ENCODE measurements at regions not wholly inside any gene's neighbourhood (a gene's known extent, or its start where the extent isn't known, plus 50 kb on each side); places are given as distances from the start of the nearest gene placed in this dataset.

GRCh38 chr9:134231330-134231745 lies 67.0 kb upstream of the RNU6ATAC start:
- intact Hi-C loops (cut with micrococcal nuclease): no loop called here

GRCh38 chr9:134231767-134232166 lies 67.4 kb upstream of the RNU6ATAC start:
- ChIA-PET POLR2A (no interaction called here), CTCF (no interaction called here), RAD21 (ENCODE audit: low non-redundant PET in 1 of 2, low total read pairs in 2 of 2, uncharacterized antibody in 2 of 2, unreplicated experiment in 2 of 2) (no interaction called here)
- no peaks in the 10 kb centered on the region for H3K79me2 ChIP-seq (ENCODE audit: insufficient read depth, low read length)
- intact Hi-C loops (cut with micrococcal nuclease): no loop called here
- H3K36me3 ChIP-seq (ENCODE audit: control insufficient read depth in 1 of 2, insufficient read depth in 2 of 2, low read length in 2 of 2): no peaks in the 10 kb centered on the region
- no peak overlapping the region for H3K27ac ChIP-seq (ENCODE audit: low read depth, low read length)
- ATAC-seq: no peak
- H4K20me1 ChIP-seq (ENCODE audit: insufficient read depth): no peaks in the 10 kb centered on the region
- H3K4me3 ChIP-seq (replicated peaks in 1 of 2; ENCODE audit: low read depth in 1 of 2, low read length in 2 of 2): no peak overlapping the region
- H2AFZ ChIP-seq (ENCODE audit: low read depth, low read length, poor library complexity, severe bottlenecking): no peak overlapping the region
- no peak overlapping the region for H3K9ac ChIP-seq (ENCODE audit: low read length)
- H3K9me2 ChIP-seq (ENCODE audit: insufficient read depth): no peaks in the 10 kb centered on the region
- H3K4me2 ChIP-seq (ENCODE audit: low read length): no peak overlapping the region
- H3K27me3 ChIP-seq (ENCODE audit: insufficient read depth, low read length): no peaks in the 10 kb centered on the region
- no TSS peak for BruUV-seq (replicated peaks)
- DNase-seq (ENCODE audit: low read depth, low spot score): no peak
- H3K4me1 ChIP-seq (ENCODE audit: control insufficient read depth in 1 of 2, insufficient read depth in 2 of 2, low read length in 2 of 2): no peaks in the 10 kb centered on the region; a peak in 1 of 4 replicates
- no peaks in the 10 kb centered on the region for H3K9me3 ChIP-seq (ENCODE audit: control insufficient read depth in 1 of 2, insufficient read depth in 1 of 2, low read depth in 1 of 2, low read length in 2 of 2)
- TF ChIP-seq ATF3 (IDR thresholded peaks at IDR 0.05) (no peak), TCF7L2 (IDR thresholded peaks at IDR 0.05; ENCODE audit: borderline replicate concordance, extremely low read depth, insufficient read depth, insufficient read length) (no peak), ELF1 (IDR thresholded peaks at IDR 0.05; ENCODE audit: borderline replicate concordance, low read depth) (no peak), CEBPB (IDR thresholded peaks at IDR 0.05; ENCODE audit: low read depth) (no peak), ZFX (IDR thresholded peaks at IDR 0.05) (no peak), REST (IDR thresholded peaks at IDR 0.05; ENCODE audit: low read depth) (no peak), ZNF274 (IDR thresholded peaks at IDR 0.05; ENCODE audit: low read depth, low read length) (no peak), FOSL1 (IDR thresholded peaks at IDR 0.05; ENCODE audit: low read depth) (no peak), SP1 (IDR thresholded peaks at IDR 0.05; ENCODE audit: low read depth) (no peak)

More at GRCh38 chr9:134231330-134231745, 67.0 kb upstream of the RNU6ATAC start:
- no TSS peak for BruUV-seq (replicated peaks)
- RAD21 ChIA-PET (ENCODE audit: low non-redundant PET in 1 of 2, low total read pairs in 2 of 2, uncharacterized antibody in 2 of 2, unreplicated experiment in 2 of 2): no interaction called here
- no peaks in the 10 kb centered on the region for H3K27me3 ChIP-seq (ENCODE audit: insufficient read depth, low read length)
- H3K4me1 ChIP-seq (ENCODE audit: control insufficient read depth in 1 of 2, insufficient read depth in 2 of 2, low read length in 2 of 2): no peaks in the 10 kb centered on the region; a peak in 1 of 4 replicates
- no peaks in the 10 kb centered on the region for H3K9me3 ChIP-seq (ENCODE audit: control insufficient read depth in 1 of 2, insufficient read depth in 1 of 2, low read depth in 1 of 2, low read length in 2 of 2)
- H3K4me2 ChIP-seq (ENCODE audit: low read length): no peak overlapping the region
- no peak overlapping the region for H3K4me3 ChIP-seq (replicated peaks in 1 of 2; ENCODE audit: low read depth in 1 of 2, low read length in 2 of 2)
- no peak for ATAC-seq
- H4K20me1 ChIP-seq (ENCODE audit: insufficient read depth): no peaks in the 10 kb centered on the region
- no peak overlapping the region for H3K27ac ChIP-seq (ENCODE audit: low read depth, low read length)
- no peak for DNase-seq (ENCODE audit: low read depth, low spot score)
- H3K9me2 ChIP-seq (ENCODE audit: insufficient read depth): no peaks in the 10 kb centered on the region
- no peaks in the 10 kb centered on the region for H3K36me3 ChIP-seq (ENCODE audit: control insufficient read depth in 1 of 2, insufficient read depth in 2 of 2, low read length in 2 of 2)
- CTCF ChIA-PET: no interaction called here
- no peaks in the 10 kb centered on the region for H3K79me2 ChIP-seq (ENCODE audit: insufficient read depth, low read length)
- H3K9ac ChIP-seq (ENCODE audit: low read length): no peak overlapping the region
- POLR2A ChIA-PET: no interaction called here
- TF ChIP-seq CBX3 (IDR thresholded peaks at IDR 0.05; ENCODE audit: low read depth): no peak
- no peak for TF ChIP-seq FOSL1 (IDR thresholded peaks at IDR 0.05; ENCODE audit: low read depth)
- no peak for TF ChIP-seq TCF7L2 (IDR thresholded peaks at IDR 0.05; ENCODE audit: borderline replicate concordance, extremely low read depth, insufficient read depth, insufficient read length)
- no peak for TF ChIP-seq JUND (IDR thresholded peaks at IDR 0.05)
- no peak for TF ChIP-seq ZBTB33 (IDR thresholded peaks at IDR 0.05; ENCODE audit: extremely low read depth, insufficient replicate concordance, low read length)
- no peak for TF ChIP-seq ELF1 (IDR thresholded peaks at IDR 0.05; ENCODE audit: borderline replicate concordance, low read depth)
- no peak overlapping the region for H2AFZ ChIP-seq (ENCODE audit: low read depth, low read length, poor library complexity, severe bottlenecking)
